ENCODE measurements at regions not wholly inside any gene's neighbourhood (a gene's known extent, or its start where the extent isn't known, plus 50 kb on each side); places are given as distances from the start of the nearest gene placed in this dataset.

DNA sequence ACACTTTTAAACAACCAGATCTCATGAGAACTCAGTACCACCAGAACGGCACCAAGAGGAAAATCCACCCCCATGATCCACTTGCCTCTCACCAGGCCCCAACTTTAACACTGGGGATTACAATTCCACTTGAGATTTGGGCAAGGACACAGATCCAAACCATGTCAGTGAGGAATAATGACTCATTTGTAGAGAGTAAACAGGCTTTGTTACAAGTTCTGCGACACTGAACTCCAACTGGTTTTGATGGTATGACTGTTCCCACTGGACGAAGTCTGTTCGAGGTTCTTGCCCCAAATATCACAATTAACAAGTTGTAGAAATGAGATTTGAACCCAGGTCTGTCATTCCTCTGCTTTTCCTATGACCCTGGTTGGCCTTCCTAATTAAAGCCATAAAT is 718.1 kb upstream of the ID2 start:
- no peak for TF ChIP-seq BHLHE40 (IDR thresholded peaks at IDR 0.05; ENCODE audit: low read depth, low read length)
- TF ChIP-seq POLR2A (IDR thresholded peaks at IDR 0.05; ENCODE audit: low read length), result no peak
- TF ChIP-seq, protein P1, sequence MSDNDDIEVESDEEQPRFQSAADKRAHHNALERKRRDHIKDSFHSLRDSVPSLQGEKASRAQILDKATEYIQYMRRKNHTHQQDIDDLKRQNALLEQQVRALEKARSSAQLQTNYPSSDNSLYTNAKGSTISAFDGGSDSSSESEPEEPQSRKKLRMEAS (IDR thresholded peaks at IDR 0.05), result no peak
- TF ChIP-seq EP300 (IDR thresholded peaks at IDR 0.05), result no peak
- TF ChIP-seq KDM1A (IDR thresholded peaks at IDR 0.05; ENCODE audit: low read depth), result no peak
